ENCODE measurements at regions not wholly inside any gene's neighbourhood (a gene's known extent, or its start where the extent isn't known, plus 50 kb on each side); places are given as distances from the start of the nearest gene placed in this dataset.

- TF ChIP-seq CTCF (IDR thresholded peaks at IDR 0.05; ENCODE audit: poor library complexity, severe bottlenecking) = no peak
- no peak for TF ChIP-seq POLR2AphosphoS5 (IDR thresholded peaks at IDR 0.05)
- no peak for TF ChIP-seq EZH2 (IDR thresholded peaks at IDR 0.05; ENCODE audit: borderline replicate concordance, insufficient read depth, low read length, poor library complexity, severe bottlenecking)
- no peak for TF ChIP-seq REST (IDR thresholded peaks at IDR 0.05; ENCODE audit: borderline replicate concordance)
- no peak for TF ChIP-seq EP300 (conservative IDR thresholded peaks at IDR 0.05; ENCODE audit: poor library complexity, severe bottlenecking)
Observed at GRCh38 chr1:29585201-29585600, 348.9 kb downstream of the PTPRU start.

Measured in neural cell (in vitro differentiated cells).